ENCODE measurements at regions not wholly inside any gene's neighbourhood (a gene's known extent, or its start where the extent isn't known, plus 50 kb on each side); places are given as distances from the start of the nearest gene placed in this dataset. TPM values are rescaled to one million over a fixed set of nuclear protein-coding genes. Genes with fewer than 3 reads are reported as not detected.
A peak's percentile ranks its signal among the peaks of the same experiment; 100 is the strongest.
"Not testable (repeated sequence)": the region's sequence is repeated elsewhere in the genome, so short reads cannot be mapped to it uniquely, and the experiment has no call there.

DNA sequence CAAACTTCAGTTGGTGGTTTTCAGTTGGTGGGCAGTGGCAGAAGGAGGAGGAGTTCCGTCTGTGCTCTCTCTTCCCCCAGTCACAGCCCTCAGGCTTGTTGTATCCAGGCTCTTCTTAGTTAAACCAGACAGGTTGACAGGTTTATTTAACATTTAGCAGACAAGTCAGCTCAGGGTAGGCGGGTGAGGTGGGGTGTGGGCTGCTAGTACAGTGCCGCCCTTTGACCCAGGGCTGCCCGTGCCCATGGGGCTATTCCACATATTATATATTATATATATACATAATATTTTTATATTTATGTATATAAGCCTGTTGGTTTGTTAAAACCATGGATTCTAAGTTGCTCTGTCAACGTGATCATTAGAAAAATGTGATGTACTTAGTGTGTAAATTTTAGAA is 1740.6 kb upstream of the DEFB115 start:
- not testable (repeated sequence) for DNase-seq (ENCODE audit: low read depth in 2 of 3, low spot score in 2 of 3)

DNA sequence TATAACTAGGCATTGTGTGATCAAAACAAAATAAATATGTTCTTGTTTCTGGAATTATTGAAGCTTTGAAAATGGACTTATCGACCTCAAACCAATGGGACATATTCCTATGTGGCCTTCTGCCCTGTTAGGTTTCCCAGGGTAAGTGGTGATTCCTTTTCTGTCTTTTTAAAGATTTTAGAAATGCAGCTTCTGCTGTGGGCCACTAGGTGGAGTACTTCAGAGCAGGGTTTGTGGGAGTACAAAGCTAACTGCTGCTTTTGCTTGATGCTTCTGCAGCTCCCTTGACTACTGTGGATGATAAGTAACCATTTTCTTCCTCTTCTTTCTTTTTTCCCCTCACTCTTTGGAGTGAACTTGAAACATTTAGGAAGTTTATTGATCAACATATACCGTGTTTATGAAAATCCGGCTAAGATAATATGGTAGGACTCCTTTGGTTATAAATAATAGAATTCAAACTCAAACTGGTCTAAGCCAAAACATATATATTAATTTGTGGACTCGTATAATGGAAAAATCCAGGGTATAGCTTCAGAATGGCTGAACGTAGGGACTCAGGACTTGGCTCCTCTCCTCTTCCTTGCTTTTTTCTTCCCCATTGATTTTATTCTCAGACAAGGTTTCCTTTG is 1737.7 kb upstream of the DEFB115 start:
- peak in 1 of 3 donors; percentile 8 for DNase-seq (ENCODE audit: low read depth in 2 of 3, low spot score in 2 of 3)

DNA sequence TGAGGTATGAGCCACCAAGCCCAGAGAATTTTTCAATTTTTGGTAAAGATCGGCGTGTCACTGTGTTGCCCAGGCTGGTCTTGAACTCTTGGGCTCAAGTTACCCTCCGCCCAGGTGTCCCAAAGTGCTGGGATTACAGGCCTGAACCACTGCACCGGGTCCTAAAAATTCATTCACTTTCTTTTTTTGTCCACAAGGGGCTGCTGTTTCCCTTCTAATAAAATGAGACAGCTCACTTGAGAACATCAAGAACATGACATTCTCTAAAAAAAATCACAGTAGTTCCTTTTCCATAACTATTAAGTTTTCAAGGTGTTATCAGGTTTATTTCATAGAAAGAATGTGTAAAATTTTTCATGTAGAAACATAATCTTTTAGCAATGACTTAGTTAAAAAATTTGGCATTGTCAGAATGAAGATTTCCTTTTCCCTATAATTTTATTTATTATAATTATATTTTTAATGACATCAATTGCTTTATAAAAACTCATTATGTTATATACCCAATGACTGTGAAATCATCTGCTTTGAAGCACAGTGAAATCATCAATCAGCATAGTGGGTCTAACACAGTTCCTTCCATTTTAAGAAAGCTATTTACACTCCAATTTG is 1723.8 kb upstream of the DEFB115 start:
- DNase-seq (ENCODE audit: low read depth in 2 of 3, low spot score in 2 of 3), result peak in 1 of 3 donors; percentile 18

DNA sequence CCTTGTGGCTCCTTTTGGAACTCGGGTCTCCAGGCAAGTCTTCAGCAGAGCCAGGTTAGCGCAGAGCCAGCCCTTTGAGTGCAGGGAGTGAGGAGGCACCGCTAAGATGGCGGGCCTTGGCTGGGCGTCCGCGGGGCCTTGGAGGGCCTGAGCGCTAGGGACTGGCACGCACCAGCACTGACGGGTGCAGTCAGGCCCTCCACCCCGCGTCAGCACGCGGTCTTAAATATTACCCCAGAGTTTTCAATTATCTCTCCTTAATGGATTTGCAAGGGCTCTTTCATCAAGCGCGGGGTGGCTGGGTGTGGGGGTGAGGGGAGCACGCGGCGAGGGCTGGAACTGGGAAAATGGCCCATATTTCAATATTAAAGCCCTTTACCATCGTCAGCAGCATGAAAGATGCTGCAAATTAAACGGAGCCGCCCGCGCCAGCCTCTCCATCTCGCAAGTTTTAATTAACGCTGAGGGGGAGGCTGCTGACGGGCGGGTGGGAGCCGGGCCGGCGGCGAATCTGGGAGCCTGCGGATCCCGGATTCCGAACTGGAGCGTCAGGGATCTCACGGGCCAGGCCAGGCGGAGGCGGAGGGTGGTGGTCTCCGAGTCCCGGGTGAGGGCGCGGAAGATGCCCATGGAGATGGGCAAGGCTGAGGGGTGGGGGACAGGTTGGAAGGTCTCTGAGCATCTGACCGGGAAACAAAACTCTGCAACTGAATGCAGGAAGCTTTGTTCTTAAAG is 1690.4 kb upstream of the DEFB115 start:
- DNase-seq (ENCODE audit: low read depth in 2 of 3, low spot score in 2 of 3), result not testable (repeated sequence)

DNA sequence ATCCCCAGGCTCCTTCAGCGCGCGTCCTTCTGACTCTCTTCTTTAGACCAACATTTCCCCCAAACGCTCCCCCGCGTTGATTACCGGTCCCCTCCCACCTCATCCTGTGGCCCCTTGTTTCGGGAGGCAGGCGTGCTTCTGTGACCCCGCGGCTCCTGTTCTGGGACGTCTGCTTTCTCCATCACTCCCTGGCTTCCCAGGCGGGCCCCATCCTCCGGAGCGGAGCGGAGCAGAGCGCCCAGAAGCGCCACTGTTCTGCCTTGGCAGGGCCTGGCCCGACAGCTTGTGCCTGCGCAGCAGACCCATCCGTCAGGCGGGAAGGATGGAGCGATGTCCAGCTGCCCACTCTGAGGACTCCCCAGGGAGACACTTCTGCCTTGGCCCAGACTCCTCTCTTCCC is 1689.8 kb upstream of the DEFB115 start:
- not testable (repeated sequence) for DNase-seq (ENCODE audit: low read depth in 2 of 3, low spot score in 2 of 3)

DNA sequence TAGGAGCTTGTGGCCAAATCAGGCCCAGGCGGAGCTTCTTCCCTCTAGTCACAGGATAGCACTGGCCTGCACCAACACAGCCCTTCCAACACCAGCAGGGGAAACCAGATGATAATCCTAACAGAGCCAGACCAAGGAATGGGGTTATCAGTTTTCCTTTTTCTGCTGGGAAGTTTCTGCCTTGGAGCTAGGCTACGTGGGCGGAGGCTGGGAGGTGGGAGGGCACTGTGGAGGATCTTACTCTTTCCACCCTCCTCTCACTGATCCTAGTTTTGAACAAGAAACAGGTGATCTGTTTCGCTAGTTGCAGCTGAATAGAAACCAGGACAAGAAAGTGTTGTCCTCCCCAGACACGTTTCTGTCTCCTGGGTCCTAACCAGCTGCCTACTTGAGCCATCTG is 1687.3 kb upstream of the DEFB115 start:
- not testable (repeated sequence) for DNase-seq (ENCODE audit: low read depth in 2 of 3, low spot score in 2 of 3)

DNA sequence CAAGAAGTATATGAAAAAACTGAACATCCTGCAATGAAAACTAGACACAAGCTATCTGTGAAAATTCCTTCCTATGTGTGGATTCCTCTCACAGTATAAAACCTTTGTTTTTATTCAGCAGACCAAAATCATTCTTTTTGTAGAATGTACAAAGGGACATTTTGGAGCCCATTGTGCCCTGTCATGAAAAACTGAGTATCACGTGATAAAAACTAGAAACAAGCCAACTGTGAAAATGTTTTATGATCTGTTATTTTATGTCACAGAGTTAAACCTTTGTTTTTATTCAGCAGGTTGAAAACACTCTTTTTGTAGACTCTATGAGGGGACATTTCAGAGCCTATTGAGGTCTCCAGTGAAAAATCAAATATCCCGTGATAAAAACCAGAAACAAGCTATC is 1667.9 kb upstream of the DEFB115 start:
- DNase-seq (ENCODE audit: low read depth in 2 of 3, low spot score in 2 of 3), result not testable (repeated sequence)

DNA sequence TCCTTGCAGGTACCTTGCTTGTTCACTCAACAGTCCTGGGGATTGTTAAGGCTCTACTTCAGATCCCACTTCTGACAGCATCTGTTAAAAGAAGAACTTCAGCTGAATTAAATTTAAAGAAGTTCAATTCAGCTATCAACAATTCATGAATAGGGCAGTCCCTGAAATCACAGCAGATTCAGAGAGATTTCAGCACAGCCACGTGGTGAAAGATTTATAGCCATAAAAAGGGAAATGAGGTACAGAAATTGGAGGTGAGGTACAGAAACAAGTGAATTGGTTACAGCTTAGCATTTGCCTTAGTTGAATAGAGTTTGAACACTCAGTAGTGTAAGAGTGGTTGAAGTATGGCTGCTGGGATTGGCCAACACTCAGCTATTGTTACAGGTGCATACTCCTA is 1653.3 kb upstream of the DEFB115 start:
- DNase-seq (ENCODE audit: low read depth in 2 of 3, low spot score in 2 of 3), result not testable (repeated sequence)

DNA sequence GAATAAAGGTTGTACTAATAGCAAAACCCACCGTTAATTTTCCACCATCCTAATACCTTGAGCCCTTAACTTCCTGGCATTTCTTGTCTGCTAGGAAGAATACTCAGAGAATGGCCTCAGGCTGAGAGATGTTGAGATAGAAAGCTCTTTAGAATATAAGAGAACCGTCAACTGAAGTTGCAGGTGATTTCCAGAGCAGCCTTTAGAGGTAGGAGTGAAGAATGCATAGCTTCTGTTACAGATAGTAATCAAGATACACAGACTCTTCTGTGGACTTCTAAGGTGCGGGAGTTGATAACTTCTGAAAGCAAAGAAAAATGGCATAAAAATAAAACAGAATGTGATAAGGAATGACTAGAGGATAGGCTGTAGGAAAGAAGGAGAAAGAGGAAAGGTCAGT is 1651.3 kb upstream of the DEFB115 start:
- not testable (repeated sequence) for DNase-seq (ENCODE audit: low read depth in 2 of 3, low spot score in 2 of 3)

DNA sequence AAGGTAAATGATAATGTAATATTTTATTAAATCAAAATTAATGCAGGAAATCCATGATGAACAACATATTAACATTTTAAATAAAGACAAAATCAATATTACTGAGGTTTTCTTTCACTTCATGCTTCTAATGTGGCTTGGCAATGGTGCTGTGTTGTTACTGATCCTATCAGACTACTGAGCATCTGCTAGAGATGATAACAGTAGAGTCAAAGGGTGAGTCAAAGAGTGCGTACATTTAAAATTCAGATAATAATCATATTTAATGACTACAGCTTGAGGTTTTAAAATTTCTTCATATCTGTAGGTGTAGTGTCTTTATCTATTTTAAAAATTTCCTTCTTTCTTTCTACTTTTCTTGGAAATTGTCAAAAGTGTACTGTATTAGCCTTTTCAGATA is 1628.1 kb upstream of the DEFB115 start:
- not testable (repeated sequence) for DNase-seq (ENCODE audit: low read depth in 2 of 3, low spot score in 2 of 3)

Small RNAs in the stretch of these regions (small RNA-seq; reads per million reads assigned to genes)
- gene RF00002, result 0.20 reads per million
- not detected for gene RF00019
